Neuronal stem cell (in vitro differentiated cells): ENCODE measurements at regions not wholly inside any gene's neighbourhood (a gene's known extent, or its start where the extent isn't known, plus 50 kb on each side); places are given as distances from the start of the nearest gene placed in this dataset.

Experiments
- DNase-seq: peaks from one replicate; pipeline ENCODE4 v3.0.0-alpha.2; 2013; ENCODE audit warnings: low spot score
- H2AFZ ChIP-seq: one replicate; pipeline ENCODE4 v1.6.1; 2013; ENCODE audit warnings: mild to moderate bottlenecking, low read length, inconsistent platforms
- H2AK5ac ChIP-seq: 2 replicates; pipeline ENCODE4 v1.6.1; 2013; ENCODE audit warnings: low read depth, mild to moderate bottlenecking, inconsistent platforms, low read length, moderate library complexity, mixed read lengths
- H2BK120ac ChIP-seq: 2 replicates; pipeline ENCODE4 v1.6.1; 2013; ENCODE audit warnings: low read depth, mild to moderate bottlenecking, inconsistent platforms, low read length, moderate library complexity, mixed read lengths
- H2BK12ac ChIP-seq: one replicate; pipeline ENCODE4 v1.6.1; 2013; ENCODE audit warnings: low read length, inconsistent platforms
- H2BK15ac ChIP-seq: 2 replicates; pipeline ENCODE4 v1.6.1; 2013; ENCODE audit warnings: mild to moderate bottlenecking, low read length, inconsistent platforms, mixed read lengths
- H2BK5ac ChIP-seq: one replicate; pipeline ENCODE4 v1.6.1; 2013; ENCODE audit warnings: inconsistent platforms, mild to moderate bottlenecking, low read length, moderate library complexity
- H3K14ac ChIP-seq: one replicate; pipeline ENCODE4 v1.6.1; 2013; ENCODE audit warnings: low read length, inconsistent platforms
- H3K18ac ChIP-seq: 2 replicates; pipeline ENCODE4 v1.6.1; 2013; ENCODE audit warnings: low read length, inconsistent platforms
- H3K23ac ChIP-seq: 2 replicates; pipeline ENCODE4 v1.6.1; 2013; ENCODE audit warnings: low read depth, mild to moderate bottlenecking, mixed read lengths, low read length, inconsistent platforms; ENCODE audit not compliant: poor library complexity
- H3K27ac ChIP-seq: replicated peaks from 3 replicates; pipeline ENCODE4 v1.5.1; 2013; ENCODE audit warnings: low read length, inconsistent platforms
- H3K27me3 ChIP-seq, 3 experiments: 2 replicates each; pipeline ENCODE4 v1.6.1; 2013; ENCODE audit warnings: low read length in 3 of 3, mild to moderate bottlenecking in 2 of 3, inconsistent platforms in 1 of 3, low read depth in 1 of 3, mixed read lengths in 1 of 3, moderate library complexity in 1 of 3; ENCODE audit not compliant: control insufficient read depth in 3 of 3, insufficient read depth in 3 of 3
- H3K36me3 ChIP-seq, 2 donors: replicated peaks in 1 of 2; 2 replicates each; pipeline ENCODE4 v1.6.1; 2013; ENCODE audit warnings: low read length in 2 of 2; ENCODE audit not compliant: control insufficient read depth in 2 of 2, insufficient read depth in 2 of 2
- H3K4ac ChIP-seq: 2 replicates; pipeline ENCODE4 v1.6.1; 2013; ENCODE audit warnings: inconsistent platforms, mild to moderate bottlenecking, low read length, moderate library complexity
- H3K4me1 ChIP-seq, 2 donors: 1 replicate in 1 of 2; 2 replicates in 1 of 2; pipeline ENCODE4 v1.6.1; 2013; ENCODE audit warnings: low read length in 2 of 2, low read depth in 1 of 2; ENCODE audit not compliant: control insufficient read depth in 2 of 2, insufficient read depth in 1 of 2
- H3K4me2 ChIP-seq: one replicate; pipeline ENCODE4 v1.6.1; 2013; ENCODE audit warnings: mild to moderate bottlenecking, low read length, inconsistent platforms; ENCODE audit not compliant: insufficient read depth, poor library complexity, severe bottlenecking
- H3K4me3 ChIP-seq, 2 donors: 2 replicates each; pipeline ENCODE4 v1.5.1; 2013; ENCODE audit warnings: low read length in 2 of 2, mild to moderate bottlenecking in 2 of 2, inconsistent platforms in 1 of 2, moderate library complexity in 1 of 2
- H3K79me1 ChIP-seq: one replicate; pipeline ENCODE4 v1.6.1; 2013; ENCODE audit warnings: low read depth, mild to moderate bottlenecking, inconsistent platforms, low read length, moderate library complexity
- H3K9ac ChIP-seq: one replicate; pipeline ENCODE4 v1.6.1; 2013; ENCODE audit warnings: mild to moderate bottlenecking, low read depth, low read length, inconsistent platforms; ENCODE audit not compliant: poor library complexity
- H3K9me3 ChIP-seq, 2 donors: replicated peaks in 1 of 2; 2 replicates each; pipeline versions ENCODE3 to v1.6.1; 2013; ENCODE audit warnings: low read length in 2 of 2, mild to moderate bottlenecking in 2 of 2, inconsistent platforms in 1 of 2, low read depth in 1 of 2, mixed read lengths in 1 of 2, moderate library complexity in 1 of 2; ENCODE audit not compliant: control insufficient read depth in 2 of 2, insufficient read depth in 1 of 2
- H4K8ac ChIP-seq: one replicate; pipeline ENCODE4 v1.6.1; 2013; ENCODE audit warnings: low read depth, mild to moderate bottlenecking, inconsistent platforms, low read length, moderate library complexity
- H4K91ac ChIP-seq: one replicate; pipeline ENCODE4 v1.6.1; 2013; ENCODE audit warnings: low read length, low read depth, mild to moderate bottlenecking, inconsistent platforms; ENCODE audit not compliant: poor library complexity
- WGBS, 2 donors: extraction: QIAGEN DNeasy Blood & Tissue Kit; methylation state at CpG; one replicate each; pipeline ENCODE4 v1.1.7; 2013; ENCODE audit warnings: missing lambda C conversion rate in 2 of 2, mixed read lengths in 1 of 2; ENCODE audit not compliant: insufficient read length in 2 of 2, insufficient replicate concordance in 1 of 2; ENCODE audit errors: extremely low coverage in 2 of 2; 5-methylcytosine and 5-hydroxymethylcytosine counted together

DNA sequence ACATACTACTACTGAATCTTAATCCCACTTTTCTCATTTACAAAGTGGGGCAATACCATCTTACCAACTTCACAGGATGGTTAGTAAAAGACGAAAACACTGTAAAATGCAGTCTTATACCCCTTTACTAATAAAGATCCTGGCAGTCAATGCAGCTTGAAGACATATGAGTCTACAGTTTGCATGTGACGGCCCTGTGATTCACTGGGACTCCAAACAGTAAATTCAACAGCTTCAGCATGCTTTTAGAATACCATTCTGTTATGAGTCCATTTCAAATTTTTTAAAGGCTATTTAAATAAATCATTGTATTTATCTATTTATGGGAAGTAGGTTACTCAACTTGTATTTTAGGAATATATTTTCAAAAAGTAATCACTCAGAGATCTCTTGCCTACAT is 629.1 kb downstream of the LIG4 start:
- no peak overlapping the region for H2BK120ac ChIP-seq
- no CpG with 5 or more reads among the region's 2 CpGs for WGBS, 2 donors

DNA sequence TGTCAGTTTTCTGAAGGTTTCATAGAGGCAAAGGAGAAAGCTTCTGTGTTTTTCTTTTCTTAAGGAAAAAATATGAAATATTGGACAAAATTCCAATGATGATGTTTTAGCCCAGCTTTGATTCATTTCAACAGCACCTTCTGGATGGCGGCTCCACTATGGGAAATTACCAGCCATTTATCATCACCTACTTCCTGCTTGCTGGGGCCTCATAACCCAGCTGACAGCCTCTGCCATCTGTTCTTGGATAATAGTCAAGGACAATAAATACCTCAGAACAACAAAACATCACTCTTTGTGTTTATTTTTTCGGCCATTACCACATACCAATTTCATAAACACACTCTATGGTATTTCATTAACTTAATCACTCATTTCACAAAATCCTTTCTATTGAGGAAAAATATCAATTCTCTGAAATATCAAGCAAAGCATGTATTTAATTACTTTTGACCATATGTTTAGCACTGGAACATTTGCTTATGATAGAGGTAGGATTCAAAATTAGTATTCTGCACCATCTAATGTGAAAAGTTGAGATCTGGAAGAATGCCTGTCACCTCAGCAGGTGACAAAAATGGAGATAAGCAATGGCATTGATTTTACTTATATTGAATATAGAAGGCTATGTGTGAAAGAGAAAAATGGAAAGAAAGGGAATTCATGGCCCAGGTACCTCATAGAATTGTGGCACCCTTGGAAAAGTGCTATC is 629.7 kb downstream of the LIG4 start:
- H3K4me3 ChIP-seq, result no peak overlapping the region
- no peak overlapping the region for H2BK12ac ChIP-seq
- no peak overlapping the region for H3K23ac ChIP-seq
- no peak overlapping the region for H3K14ac ChIP-seq
- no peak overlapping the region for H4K8ac ChIP-seq
- no peaks in the 10 kb centered on the region for H3K36me3 ChIP-seq
- H3K79me1 ChIP-seq, result no peaks in the 10 kb centered on the region
- no peak overlapping the region for H3K27ac ChIP-seq
- no peak overlapping the region for H2BK5ac ChIP-seq
- no peak overlapping the region for H4K91ac ChIP-seq
- H3K9ac ChIP-seq, result no peak overlapping the region
- H3K4me1 ChIP-seq, result peaks cover 0 to 3% of the 10 kb centered on the region in 2 donors
- no peak for DNase-seq
- H3K27me3 ChIP-seq, result no peaks in the 10 kb centered on the region
- H3K18ac ChIP-seq, result no peak overlapping the region
- H3K4me2 ChIP-seq, result no peak overlapping the region
- no CpG with 5 or more reads among the region's 2 CpGs for WGBS, 2 donors
- H2BK120ac ChIP-seq, result no peak overlapping the region
- H3K9me3 ChIP-seq, result no peaks in the 10 kb centered on the region
- no peak overlapping the region for H2BK15ac ChIP-seq
- H3K4ac ChIP-seq, result no peak overlapping the region
- no peak overlapping the region for H2AK5ac ChIP-seq
- H2AFZ ChIP-seq, result no peak overlapping the region

More for the DNA sequence above, 629.1 kb downstream of the LIG4 start:
- Histone ChIP-seq H4K91ac (no peak overlapping the region), H3K23ac (no peak overlapping the region), H3K9me3 (no peaks in the 10 kb centered on the region), H2BK15ac (no peak overlapping the region), H3K9ac (no peak overlapping the region), H3K14ac (no peak overlapping the region), H3K4ac (no peak overlapping the region), H3K18ac (no peak overlapping the region), H3K4me1 (no peaks in the 10 kb centered on the region), H3K79me1 (no peaks in the 10 kb centered on the region), H3K27ac (no peak overlapping the region), H3K36me3 (no peaks in the 10 kb centered on the region), H3K27me3 (no peaks in the 10 kb centered on the region), H2AFZ (no peak overlapping the region), H3K4me2 (no peak overlapping the region), H3K4me3 (no peak overlapping the region), H2BK5ac (no peak overlapping the region), H2AK5ac (no peak overlapping the region), H4K8ac (no peak overlapping the region), H2BK12ac (no peak overlapping the region)
- DNase-seq, result no peak

DNA sequence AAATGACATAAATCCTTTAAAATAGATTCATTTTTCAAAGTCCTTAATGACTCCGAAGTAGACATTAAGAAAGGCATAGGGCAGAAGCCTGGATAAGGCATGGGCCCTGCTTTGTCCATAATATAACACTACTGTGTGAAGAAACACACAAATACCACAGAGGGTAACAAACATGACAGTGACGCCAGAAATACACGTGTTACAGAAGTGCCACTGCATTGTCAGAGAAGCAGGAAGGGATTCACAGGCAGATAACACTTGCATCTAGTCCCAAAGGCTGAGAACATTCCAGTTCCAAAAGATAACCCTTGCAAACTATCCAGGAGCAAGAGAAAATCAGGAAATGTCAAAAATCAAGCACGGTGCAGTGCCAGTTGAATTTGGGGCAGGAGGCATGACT is 633.2 kb downstream of the LIG4 start:
- H3K4me2 ChIP-seq, result no peak overlapping the region
- no peak overlapping the region for H4K8ac ChIP-seq
- no peak overlapping the region for H3K27ac ChIP-seq
- H3K4ac ChIP-seq, result no peak overlapping the region
- peaks cover 0 to 3% of the 10 kb centered on the region in 2 donors for H3K4me1 ChIP-seq
- H3K79me1 ChIP-seq, result no peaks in the 10 kb centered on the region
- H3K36me3 ChIP-seq, result no peaks in the 10 kb centered on the region
- no peak overlapping the region for H2BK12ac ChIP-seq
- DNase-seq, result no peak
- no peak overlapping the region for H2BK5ac ChIP-seq
- H2BK120ac ChIP-seq, result no peak overlapping the region
- H3K14ac ChIP-seq, result no peak overlapping the region
- no CpG with 5 or more reads among the region's 4 CpGs for WGBS, 2 donors
- H3K9me3 ChIP-seq, result no peaks in the 10 kb centered on the region
- no peak overlapping the region for H2AK5ac ChIP-seq
- no peak overlapping the region for H2BK15ac ChIP-seq
- no peak overlapping the region for H4K91ac ChIP-seq
- no peak overlapping the region for H3K9ac ChIP-seq
- H3K18ac ChIP-seq, result no peak overlapping the region
- H2AFZ ChIP-seq, result no peak overlapping the region
- H3K27me3 ChIP-seq, result no peaks in the 10 kb centered on the region
- H3K23ac ChIP-seq, result no peak overlapping the region
- no peak overlapping the region for H3K4me3 ChIP-seq

DNA sequence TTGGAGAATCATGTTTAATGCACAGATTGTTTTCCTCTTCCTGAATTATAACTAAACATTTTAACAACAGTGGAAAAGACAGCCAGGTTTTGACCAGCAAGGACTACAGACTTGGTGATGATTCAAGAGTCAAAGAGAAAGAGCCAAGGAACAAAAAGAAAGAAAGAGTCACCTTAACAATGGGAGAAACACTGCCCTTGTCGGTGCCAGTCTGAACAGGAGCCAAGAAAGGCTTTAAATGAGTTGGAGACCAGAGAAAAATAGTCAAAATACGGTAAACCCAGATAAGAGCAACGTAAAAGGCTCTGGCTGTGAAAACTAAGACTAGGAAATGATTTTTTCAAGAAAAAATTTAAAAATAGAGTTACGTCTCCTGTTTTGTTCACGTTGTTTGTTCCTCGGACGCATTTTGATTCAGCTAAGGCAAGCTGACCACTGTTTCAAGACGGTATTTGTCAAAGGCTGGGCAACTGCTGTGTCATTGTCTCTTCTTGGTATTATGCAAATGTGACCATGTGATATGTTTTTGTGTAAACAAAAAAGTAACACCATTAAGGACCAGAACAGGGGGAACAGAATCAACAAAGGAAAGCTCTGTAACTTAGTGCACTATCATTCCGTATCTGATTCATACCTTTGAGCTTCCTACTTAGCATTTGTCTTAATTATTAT is 634.5 kb downstream of the LIG4 start:
- no CpG with 5 or more reads among the region's 9 CpGs for WGBS, 2 donors
- H4K8ac ChIP-seq, result no peak overlapping the region
- H3K4me2 ChIP-seq, result no peak overlapping the region
- no peaks in the 10 kb centered on the region for H3K9me3 ChIP-seq
- no peaks in the 10 kb centered on the region for H3K27me3 ChIP-seq
- no peak overlapping the region for H3K18ac ChIP-seq
- H2BK15ac ChIP-seq, result no peak overlapping the region
- no peak overlapping the region for H3K14ac ChIP-seq
- H3K4me1 ChIP-seq, result peaks cover 0 to 3% of the 10 kb centered on the region in 2 donors
- no peak overlapping the region for H3K27ac ChIP-seq
- H4K91ac ChIP-seq, result no peak overlapping the region
- no peak overlapping the region for H3K4me3 ChIP-seq
- H3K23ac ChIP-seq, result no peak overlapping the region
- H2BK5ac ChIP-seq, result no peak overlapping the region
- H2BK120ac ChIP-seq, result no peak overlapping the region
- H3K79me1 ChIP-seq, result no peaks in the 10 kb centered on the region
- no peak overlapping the region for H2BK12ac ChIP-seq
- no peak overlapping the region for H3K4ac ChIP-seq
- H3K36me3 ChIP-seq, result no peaks in the 10 kb centered on the region
- no peak overlapping the region for H2AK5ac ChIP-seq
- peak overlapping the region; percentile 62 for H2AFZ ChIP-seq
- DNase-seq, result no peak
- H3K9ac ChIP-seq, result no peak overlapping the region
